Upper lobe of left lung (tissue), 6 donors: ENCODE measurements at regions not wholly inside any gene's neighbourhood (a gene's known extent, or its start where the extent isn't known, plus 50 kb on each side); places are given as distances from the start of the nearest gene placed in this dataset.
A peak's percentile ranks its signal among the peaks of the same experiment; 100 is the strongest.

ENCODE experiments used
- ATAC-seq, 2 donors: fragments of 200-7000 bp; cut with Tn5 transposase; one replicate each; pipeline ENCODE4 v1.9.1; 2022; ENCODE audit warnings: mild to moderate bottlenecking in 2 of 2, moderate library complexity in 2 of 2; ENCODE audit not compliant: low FRiP score in 2 of 2
- DNase-seq, 2 donors: peaks; one replicate each; pipeline ENCODE4 v3.0.0-alpha.2; 2019 to 2020
- H3K27ac ChIP-seq, 4 donors: fragments of 200-600 bp; sonication (generic); one replicate each; pipeline ENCODE4 v1.5.1; 2016 to 2019
- H3K27me3 ChIP-seq, 4 donors: fragments of 200-600 bp; sonication (generic); one replicate each; pipeline ENCODE4 v1.5.1; 2017 to 2019
- H3K36me3 ChIP-seq, 4 donors: fragments of 200-600 bp; sonication (generic); one replicate each; pipeline ENCODE4 v1.5.1; 2016 to 2019
- H3K4me1 ChIP-seq, 4 donors: fragments of 200-600 bp; sonication (generic); one replicate each; pipeline ENCODE4 v1.5.1; 2018 to 2019
- H3K4me3 ChIP-seq, 4 donors: fragments of 200-600 bp; sonication (generic); one replicate each; pipeline ENCODE4 v1.5.1; 2017 to 2019; ENCODE audit warnings: mild to moderate bottlenecking in 2 of 4, moderate library complexity in 1 of 4
- H3K9me3 ChIP-seq, 4 donors: fragments of 200-600 bp; sonication (generic); one replicate each; pipeline ENCODE4 v1.5.1; 2018 to 2019
- CTCF ChIP-seq, 6 experiments: fragments of 450-650 bp in 4 of 6; fragments of 200-600 bp in 2 of 6; sonication (generic) in 2 of 6; IDR thresholded peaks; one replicate each; pipeline ENCODE4 v1.5.1; 2016 to 2019; ENCODE audit warnings: antibody characterized with exemption in 6 of 6
- EP300 ChIP-seq, 4 donors: sonication (generic); formaldehyde crosslinking; IDR thresholded peaks; one replicate each; pipeline ENCODE4 v1.5.1; 2017; ENCODE audit warnings: antibody characterized with exemption in 4 of 4, control low read depth in 2 of 4
- POLR2A ChIP-seq, 4 donors: fragments of 450-650 bp; IDR thresholded peaks; one replicate each; pipeline ENCODE4 v1.5.1; 2016 to 2017; ENCODE audit warnings: antibody characterized with exemption in 4 of 4, mild to moderate bottlenecking in 2 of 4
- POLR2AphosphoS5 ChIP-seq, 2 donors: sonication (generic); formaldehyde crosslinking; IDR thresholded peaks; one replicate each; pipeline ENCODE4 v1.5.1; 2017; ENCODE audit warnings: antibody characterized with exemption in 2 of 2
- WGBS, 2 donors: methylation state at CpG; one replicate each; pipeline ENCODE4 v1.1.5; 2017 to 2018; 5-methylcytosine and 5-hydroxymethylcytosine counted together
- donor health status: DM: no; HTN: no; CAD: no; lungs with moderate emphysema.
- donor health status: DM: no; HTN: yes; CAD: no; lungs with severe emphysema.

- Histone ChIP-seq H3K27ac (no peak overlapping the region), H3K27me3 (no peaks in the 10 kb centered on the region), H3K36me3 (no peaks in the 10 kb centered on the region), H3K9me3 (no peaks in the 10 kb centered on the region), H3K4me1 (no peaks in the 10 kb centered on the region), H3K4me3 (no peak overlapping the region)
- DNase-seq (peak in 1 of 2 donors; percentile 8), ATAC-seq (no peak)
- no peak for TF ChIP-seq CTCF (IDR thresholded peaks at IDR 0.05)
- WGBS, 2 donors, result 82 to 87% methylated on average over 22 of the region's 22 CpGs
These were observed 622.2 kb upstream of the SALL1 start for GRCh38 chr16:51773071-51773890.

- no peak overlapping the region for H3K4me3 ChIP-seq
- no peak overlapping the region for H3K27ac ChIP-seq
- no peaks in the 10 kb centered on the region for H3K27me3 ChIP-seq
- no peak for TF ChIP-seq CTCF (IDR thresholded peaks at IDR 0.05)
- TF ChIP-seq POLR2AphosphoS5 (IDR thresholded peaks at IDR 0.05), result no peak
- TF ChIP-seq EP300 (IDR thresholded peaks at IDR 0.05), result no peak
- no peak for TF ChIP-seq POLR2A (IDR thresholded peaks at IDR 0.05)
- DNase-seq (no peak), ATAC-seq (no peak)
- peaks cover 0 to 3% (median 0%) of the 10 kb centered on the region in 4 donors for H3K4me1 ChIP-seq
- H3K9me3 ChIP-seq, result no peaks in the 10 kb centered on the region
- no peaks in the 10 kb centered on the region for H3K36me3 ChIP-seq
- WGBS, 2 donors, result 37 to 41% methylated on average over 2 of the region's 2 CpGs
These were observed 615.7 kb upstream of the SALL1 start for GRCh38 chr16:51766739-51767138.

- Histone ChIP-seq H3K9me3 (no peaks in the 10 kb centered on the region), H3K4me1 (peaks cover 0 to 3% (median 0%) of the 10 kb centered on the region in 4 donors), H3K27me3 (no peaks in the 10 kb centered on the region), H3K36me3 (no peaks in the 10 kb centered on the region), H3K4me3 (no peak overlapping the region), H3K27ac (no peak overlapping the region)
- ATAC-seq (peak in 1 of 2 donors; percentile 51), DNase-seq (no peak)
- TF ChIP-seq EP300 (IDR thresholded peaks at IDR 0.05), result no peak
- TF ChIP-seq CTCF (IDR thresholded peaks at IDR 0.05), result no peak
- no peak for TF ChIP-seq POLR2A (IDR thresholded peaks at IDR 0.05)
- TF ChIP-seq POLR2AphosphoS5 (IDR thresholded peaks at IDR 0.05), result no peak
- WGBS, 2 donors, result 72 to 89% methylated on average over 4 to 6 of the region's 6 CpGs
These were observed 612.1 kb upstream of the SALL1 start for GRCh38 chr16:51763072-51763661.

- Histone ChIP-seq H3K4me1 (peaks cover 0 to 3% (median 0%) of the 10 kb centered on the region in 4 donors), H3K9me3 (no peaks in the 10 kb centered on the region), H3K27ac (no peak overlapping the region), H3K36me3 (no peaks in the 10 kb centered on the region), H3K27me3 (no peaks in the 10 kb centered on the region), H3K4me3 (no peak overlapping the region)
- ATAC-seq (peak; percentile 80 to 92), DNase-seq (peak; percentile 54 to 94)
- TF ChIP-seq EP300 (IDR thresholded peaks at IDR 0.05), result no peak
- TF ChIP-seq CTCF (IDR thresholded peaks at IDR 0.05), result peak; percentile 63 to 80 (median 75)
- WGBS, 2 donors, result 21 to 23% methylated on average over 30 of the region's 30 CpGs
These were observed 611.3 kb upstream of the SALL1 start for GRCh38 chr16:51762081-51762996.
